Fibroblast of pulmonary artery (primary cell): ENCODE measurements at regions not wholly inside any gene's neighbourhood (a gene's known extent, or its start where the extent isn't known, plus 50 kb on each side); places are given as distances from the start of the nearest gene placed in this dataset.

Experiments used
- DNase-seq: peaks from one replicate; pipeline ENCODE4 v3.0.0-alpha.2; 2010; ENCODE audit warnings: low read depth
- H3K4me3 ChIP-seq: replicated peaks from 2 replicates; pipeline ENCODE4 v1.5.1; 2011; ENCODE audit warnings: low read depth, mild to moderate bottlenecking, control low read depth, low read length, moderate library complexity
- TF ChIP-seq, protein P1 (sequence below): IDR thresholded peaks from 2 replicates; pipeline ENCODE4 v1.5.1; 2011; ENCODE audit warnings: mild to moderate bottlenecking, control low read depth, low read length, inconsistent platforms; ENCODE audit errors: missing control alignments

DNA sequence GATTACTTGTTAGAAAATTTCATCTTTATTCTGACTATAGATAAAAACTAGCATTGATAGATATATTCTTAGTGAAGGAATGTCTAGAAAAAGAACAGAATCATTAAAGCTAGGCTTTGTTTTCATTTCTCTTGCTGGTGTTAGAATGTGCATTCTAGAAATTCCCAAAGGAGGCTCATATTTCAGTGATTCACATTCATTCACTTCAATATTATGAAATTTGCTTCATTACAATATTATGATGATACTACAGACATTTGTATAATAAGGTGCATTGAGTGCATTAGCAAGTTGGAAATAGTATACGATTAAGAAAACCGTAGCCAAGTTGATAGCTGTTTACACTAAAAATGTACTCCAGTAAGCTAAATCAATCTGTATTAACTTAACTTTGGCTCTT, 70.7 kb upstream of the MYCBP2 start:
- H3K4me3 ChIP-seq = no peak overlapping the region
- TF ChIP-seq, protein P1, sequence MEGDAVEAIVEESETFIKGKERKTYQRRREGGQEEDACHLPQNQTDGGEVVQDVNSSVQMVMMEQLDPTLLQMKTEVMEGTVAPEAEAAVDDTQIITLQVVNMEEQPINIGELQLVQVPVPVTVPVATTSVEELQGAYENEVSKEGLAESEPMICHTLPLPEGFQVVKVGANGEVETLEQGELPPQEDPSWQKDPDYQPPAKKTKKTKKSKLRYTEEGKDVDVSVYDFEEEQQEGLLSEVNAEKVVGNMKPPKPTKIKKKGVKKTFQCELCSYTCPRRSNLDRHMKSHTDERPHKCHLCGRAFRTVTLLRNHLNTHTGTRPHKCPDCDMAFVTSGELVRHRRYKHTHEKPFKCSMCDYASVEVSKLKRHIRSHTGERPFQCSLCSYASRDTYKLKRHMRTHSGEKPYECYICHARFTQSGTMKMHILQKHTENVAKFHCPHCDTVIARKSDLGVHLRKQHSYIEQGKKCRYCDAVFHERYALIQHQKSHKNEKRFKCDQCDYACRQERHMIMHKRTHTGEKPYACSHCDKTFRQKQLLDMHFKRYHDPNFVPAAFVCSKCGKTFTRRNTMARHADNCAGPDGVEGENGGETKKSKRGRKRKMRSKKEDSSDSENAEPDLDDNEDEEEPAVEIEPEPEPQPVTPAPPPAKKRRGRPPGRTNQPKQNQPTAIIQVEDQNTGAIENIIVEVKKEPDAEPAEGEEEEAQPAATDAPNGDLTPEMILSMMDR = no peak
- DNase-seq = no peak

DNA sequence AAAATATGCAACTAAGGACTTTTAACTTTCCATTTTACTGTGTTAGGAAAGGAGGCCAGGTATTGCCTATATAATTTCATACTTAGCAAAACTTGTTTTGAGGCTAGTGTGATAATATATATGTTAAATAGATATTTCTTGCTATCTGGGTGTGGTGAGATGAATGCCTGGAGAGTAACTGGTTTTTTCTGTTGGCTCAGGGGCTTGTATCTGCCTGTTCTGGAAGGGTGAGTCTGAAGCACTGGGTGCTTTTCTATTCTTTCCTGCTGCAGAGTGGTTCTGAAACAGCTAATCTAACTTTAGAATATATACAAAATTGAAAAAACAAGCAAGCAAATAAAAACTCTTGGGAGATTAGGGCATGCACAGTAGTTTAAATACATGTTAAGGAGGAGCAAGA, 64.6 kb upstream of the MYCBP2 start:
- no peak for DNase-seq
- TF ChIP-seq, protein P1 = no peak
- no peak overlapping the region for H3K4me3 ChIP-seq

DNA sequence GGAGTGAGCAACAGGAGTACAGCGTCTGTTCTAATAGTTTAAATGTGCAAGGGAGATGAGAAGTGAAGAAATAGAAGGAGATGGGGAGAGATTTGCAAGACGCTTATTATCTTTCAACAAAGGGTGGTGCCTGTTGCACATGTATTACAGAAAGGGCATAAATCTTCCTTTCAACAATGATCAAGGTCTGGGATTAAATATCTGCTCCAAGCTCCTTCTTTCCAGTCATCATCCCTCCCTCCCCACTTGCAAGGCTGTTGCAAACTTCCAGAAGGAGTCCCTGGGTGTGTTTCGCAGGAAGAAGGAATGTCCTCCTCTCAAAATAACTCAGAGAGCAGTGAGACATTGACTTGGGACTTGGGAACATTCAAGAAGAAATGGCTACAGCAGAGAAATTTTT, 63.5 kb upstream of the MYCBP2 start:
- TF ChIP-seq, protein P1 = no peak
- no peak overlapping the region for H3K4me3 ChIP-seq
- no peak for DNase-seq

DNA sequence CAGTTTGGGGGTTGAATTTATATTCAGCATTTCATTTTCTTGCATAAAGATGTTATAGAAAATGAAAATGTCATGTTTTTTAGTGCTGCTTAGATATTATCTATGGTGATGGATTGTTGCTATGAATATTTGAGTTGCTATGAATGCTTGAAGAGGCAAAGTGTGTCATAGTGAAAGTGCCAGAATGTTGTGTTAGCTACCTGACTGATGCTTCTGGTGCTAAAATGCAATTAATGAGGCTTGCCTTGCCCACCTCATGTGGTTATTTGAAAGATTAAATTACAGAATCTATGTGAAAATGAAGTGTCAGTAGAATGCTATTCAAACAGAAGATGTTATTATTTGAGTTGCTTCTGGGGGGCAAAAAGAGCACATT, 62.7 kb upstream of the MYCBP2 start:
- H3K4me3 ChIP-seq = no peak overlapping the region
- TF ChIP-seq, protein P1 = no peak
- no peak for DNase-seq

DNA sequence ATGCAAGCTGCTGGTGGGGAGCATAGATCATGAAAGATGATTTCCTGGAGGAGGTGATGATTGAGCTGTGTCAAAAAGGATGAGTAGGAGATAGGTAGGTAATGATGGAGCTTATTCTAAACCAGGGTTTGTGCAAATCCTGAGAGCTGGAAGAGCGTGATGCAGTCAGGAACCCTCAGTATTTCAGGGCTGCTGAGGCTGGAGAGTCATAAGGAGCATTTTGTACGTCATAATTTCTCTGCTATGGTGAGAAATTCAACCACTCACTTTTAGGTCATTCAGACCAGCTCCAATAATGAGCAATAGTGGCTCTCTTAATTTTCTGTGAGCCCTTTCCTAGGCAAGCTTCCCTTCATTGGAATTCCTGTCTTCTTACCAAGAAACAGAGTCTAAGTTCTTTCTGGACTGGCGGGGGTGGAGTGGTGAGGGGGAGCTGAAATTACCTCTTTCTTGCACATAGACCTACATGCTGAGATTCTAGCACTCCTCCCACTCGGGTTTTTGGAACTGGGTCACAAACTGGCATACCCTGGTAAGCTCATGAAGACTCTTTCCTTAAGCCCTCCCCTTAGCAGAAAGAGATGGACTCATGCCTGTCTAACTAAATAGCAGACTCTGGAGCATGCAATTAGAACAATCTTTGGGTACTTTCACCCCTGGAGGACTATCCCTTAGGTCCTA, 62.2 kb upstream of the MYCBP2 start:
- TF ChIP-seq, protein P1 = no peak
- H3K4me3 ChIP-seq = no peak overlapping the region
- DNase-seq = no peak

DNA sequence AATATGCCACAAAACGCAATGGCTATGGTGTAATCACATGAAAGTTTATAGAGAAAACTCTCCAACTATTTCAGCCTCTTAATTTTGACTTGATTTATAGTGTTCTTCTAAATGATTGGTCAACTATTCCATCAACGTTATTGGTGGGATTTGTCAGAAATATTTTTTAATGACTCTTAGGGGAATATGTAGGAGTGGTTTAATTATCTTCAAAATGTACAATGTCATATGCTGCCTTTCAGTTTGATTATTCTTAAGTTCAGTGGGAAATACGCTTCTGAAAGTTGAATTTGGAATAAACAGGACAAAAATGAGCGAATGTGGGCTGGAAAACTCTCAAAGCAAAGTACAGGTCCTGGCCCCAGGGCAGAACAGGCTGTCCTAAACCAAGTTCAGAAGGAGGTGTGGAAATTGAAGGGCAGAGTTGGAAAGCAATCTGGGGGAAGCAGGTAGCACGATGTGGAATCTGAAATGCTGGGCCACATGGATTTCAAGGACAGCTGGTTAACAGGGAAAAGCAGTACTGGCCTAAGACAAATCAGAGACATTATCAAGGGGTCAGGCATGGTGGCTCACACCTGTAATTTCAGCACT, 60.8 kb upstream of the MYCBP2 start:
- TF ChIP-seq, protein P1 = no peak
- no peak for DNase-seq
- no peak overlapping the region for H3K4me3 ChIP-seq

DNA sequence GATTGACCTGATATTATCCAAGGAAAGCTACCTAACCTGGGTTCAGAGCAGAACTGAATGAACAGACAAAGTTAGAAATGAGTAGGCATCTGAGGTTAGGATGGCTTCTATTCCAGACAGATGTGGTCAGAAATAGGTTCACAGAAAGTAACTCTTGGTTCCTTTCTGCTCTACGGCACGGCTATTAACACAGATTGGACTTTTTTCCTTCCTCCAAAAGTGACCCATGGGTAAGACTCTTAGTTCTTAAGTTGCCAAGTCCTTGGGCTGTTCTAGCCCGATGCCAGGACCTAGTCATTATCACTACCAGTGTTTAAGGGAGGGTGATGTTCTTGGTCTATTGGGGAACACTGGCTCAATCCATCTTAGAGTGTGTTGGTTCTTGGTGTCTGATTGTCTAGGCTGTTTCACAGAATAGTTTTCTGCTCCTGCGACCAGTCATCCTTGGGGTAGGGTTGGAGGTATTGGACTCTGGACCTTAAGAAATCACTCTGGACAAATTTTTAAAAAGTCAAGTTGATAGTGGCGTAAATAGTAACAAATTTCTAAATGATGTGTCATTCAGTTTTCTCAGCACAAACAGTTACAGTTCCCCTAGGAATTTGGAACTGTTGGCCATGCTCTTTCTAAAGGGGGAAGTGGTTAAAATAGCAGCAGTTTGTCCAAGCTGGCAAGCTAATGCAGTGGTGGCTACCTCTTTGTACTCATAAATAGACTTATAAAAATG, 60.1 kb upstream of the MYCBP2 start:
- peak; percentile 58 for DNase-seq
- TF ChIP-seq, protein P1 = no peak
- H3K4me3 ChIP-seq = no peak overlapping the region
